ENCODE measurements at regions not wholly inside any gene's neighbourhood (a gene's known extent, or its start where the extent isn't known, plus 50 kb on each side); places are given as distances from the start of the nearest gene placed in this dataset.

DNA sequence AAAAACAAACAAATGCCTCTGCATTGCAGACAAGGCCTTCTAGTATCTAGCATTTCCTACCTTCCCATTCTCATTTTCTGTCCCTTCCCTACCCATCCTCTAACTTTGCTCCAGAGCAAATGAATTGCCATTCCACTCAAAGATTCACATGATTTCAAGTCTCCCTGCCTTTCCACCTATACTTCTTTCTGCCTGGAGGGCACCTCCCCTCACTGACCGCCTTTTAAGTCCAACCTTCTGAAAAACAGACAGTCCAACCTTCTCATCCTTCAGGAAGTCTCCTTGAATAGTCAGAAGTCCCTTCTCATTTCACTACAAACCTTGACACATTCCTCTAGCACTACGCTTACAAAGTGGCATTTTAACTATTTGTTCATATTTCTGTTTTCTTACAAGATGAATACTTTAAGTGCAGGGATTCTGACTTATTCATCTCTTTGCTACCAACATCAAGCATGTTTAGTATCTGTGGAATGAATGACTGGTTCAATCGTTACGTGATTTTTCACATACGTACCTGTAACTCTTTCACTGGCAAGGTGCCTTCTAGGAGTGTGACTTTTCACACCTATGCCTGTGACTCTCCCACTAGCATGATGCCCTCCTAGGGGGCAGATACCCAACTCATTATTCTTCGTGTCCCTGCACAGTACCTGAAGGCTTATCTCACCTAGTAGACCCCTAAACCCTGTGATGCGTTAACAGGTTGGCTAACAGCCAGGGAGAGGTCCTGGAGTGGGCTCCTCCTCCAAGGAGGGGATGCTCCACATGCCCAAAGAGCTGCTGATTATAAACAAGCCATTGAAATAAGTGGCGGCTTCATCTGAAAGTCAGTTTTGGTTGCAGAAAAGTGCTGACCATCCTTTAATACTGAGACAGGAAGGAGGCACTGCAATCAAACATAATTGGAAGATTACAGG lies 356.2 kb downstream of the MYCN start:
- no peak for DNase-seq (ENCODE audit: low read depth)

DNA sequence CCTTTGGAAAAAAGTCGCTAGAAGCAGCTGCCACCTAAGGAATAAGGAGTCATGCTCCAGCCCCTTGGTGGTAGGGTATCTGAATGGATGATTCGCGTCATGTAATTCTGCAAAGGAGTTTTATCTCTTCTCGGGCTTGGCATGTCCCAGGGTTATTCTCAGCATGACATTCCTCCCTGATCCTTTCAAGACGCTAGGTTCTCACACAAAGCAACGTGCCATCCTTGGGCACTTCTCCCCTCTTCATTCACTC lies 355.6 kb downstream of the MYCN start:
- DNase-seq (ENCODE audit: low read depth): no peak

DNA sequence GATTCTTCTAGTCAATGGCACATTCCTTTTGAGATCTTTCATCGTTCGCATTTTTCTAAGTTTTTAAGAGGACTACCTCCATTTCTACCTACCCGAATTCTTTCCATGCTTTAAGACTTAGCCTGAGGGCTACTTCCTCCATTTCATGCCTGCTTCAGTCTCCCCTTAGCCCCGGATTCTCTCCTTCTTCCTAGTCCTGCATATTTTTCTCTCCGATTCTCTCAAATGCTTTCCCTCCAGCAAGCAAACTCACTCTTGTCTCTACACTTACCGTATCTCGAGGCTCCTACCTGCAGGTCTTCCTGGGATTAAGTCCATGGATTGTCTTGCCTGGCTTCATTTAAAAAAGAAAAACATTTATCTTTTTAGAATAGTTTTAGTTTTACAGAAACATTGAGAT lies 354.4 kb downstream of the MYCN start:
- no peak for DNase-seq (ENCODE audit: low read depth)

DNA sequence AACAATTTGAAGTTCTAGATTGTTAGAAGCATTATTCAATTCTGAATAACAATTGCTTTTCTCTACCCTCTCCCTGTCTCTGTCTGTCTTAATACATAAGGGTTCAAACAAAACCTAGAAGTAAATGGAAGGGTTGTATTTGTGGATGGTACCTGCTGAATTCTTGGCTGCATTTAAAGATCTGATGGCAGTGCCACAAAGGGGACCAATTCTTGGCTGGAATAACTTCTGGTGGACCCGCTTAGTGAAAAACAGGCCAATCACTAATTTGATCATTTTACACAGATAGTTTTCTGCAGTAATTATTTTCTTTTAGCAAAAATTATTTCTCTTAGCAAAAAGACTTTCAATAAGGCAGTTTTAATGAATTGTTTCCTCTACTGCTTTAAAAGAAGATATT lies 353.5 kb downstream of the MYCN start:
- DNase-seq (ENCODE audit: low read depth): no peak

DNA sequence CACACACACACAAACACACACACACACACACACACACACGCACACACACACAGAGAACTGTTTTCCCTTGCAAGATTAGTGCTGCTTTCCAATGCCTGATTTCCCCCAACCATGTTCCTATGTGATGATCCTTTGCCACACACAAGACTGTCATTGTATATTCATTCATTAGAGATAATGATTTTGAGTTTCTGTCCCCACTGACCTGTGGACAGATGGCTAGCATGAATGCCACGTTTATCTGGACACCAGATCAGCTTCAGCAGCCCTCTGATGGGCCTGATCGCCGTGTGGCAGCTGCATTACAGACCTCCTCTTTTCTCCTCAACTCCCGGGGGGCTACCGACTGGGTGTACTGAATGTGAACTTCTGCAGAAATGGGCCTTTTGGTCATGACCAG lies 353.0 kb downstream of the MYCN start:
- no peak for DNase-seq (ENCODE audit: low read depth)

DNA sequence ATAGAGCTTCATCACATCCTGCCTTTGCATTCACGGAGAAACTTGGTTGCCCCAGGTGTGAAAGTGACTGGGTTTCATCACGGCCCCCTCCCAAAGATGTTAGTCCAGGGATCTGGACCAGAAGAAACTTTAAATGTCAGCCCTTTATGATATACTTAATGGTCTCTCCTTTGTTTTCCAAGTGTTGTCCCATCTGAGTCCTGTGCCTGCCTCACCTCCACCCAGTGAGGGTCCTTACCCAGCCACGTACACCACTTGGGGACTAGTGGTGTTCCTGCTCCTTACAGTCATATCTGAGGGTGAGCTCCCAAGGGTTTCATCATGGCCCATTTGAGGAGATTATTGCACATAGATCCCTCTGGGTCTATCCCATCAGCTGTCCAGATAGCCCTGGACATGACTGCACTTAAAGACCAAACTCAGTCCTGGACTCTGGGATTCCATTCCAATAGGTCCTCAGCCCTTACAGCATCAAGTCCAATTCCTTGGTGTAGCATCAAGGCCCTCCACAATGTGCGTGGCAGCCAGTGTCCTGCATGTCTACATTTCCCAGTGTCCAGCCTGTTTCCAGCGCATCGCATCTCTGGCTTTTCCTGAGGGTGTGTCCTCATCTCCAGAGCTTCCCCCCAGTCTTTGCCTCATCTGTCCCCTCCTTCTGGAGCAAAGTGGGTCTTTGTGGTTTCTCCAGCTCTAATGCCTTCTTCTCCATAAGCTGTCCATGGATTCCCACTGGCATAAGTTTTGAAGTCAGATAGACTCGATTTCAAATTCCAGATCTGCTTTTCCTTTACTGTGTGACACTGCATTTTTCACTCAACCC lies 351.6 kb downstream of the MYCN start:
- no peak for DNase-seq (ENCODE audit: low read depth)

DNA sequence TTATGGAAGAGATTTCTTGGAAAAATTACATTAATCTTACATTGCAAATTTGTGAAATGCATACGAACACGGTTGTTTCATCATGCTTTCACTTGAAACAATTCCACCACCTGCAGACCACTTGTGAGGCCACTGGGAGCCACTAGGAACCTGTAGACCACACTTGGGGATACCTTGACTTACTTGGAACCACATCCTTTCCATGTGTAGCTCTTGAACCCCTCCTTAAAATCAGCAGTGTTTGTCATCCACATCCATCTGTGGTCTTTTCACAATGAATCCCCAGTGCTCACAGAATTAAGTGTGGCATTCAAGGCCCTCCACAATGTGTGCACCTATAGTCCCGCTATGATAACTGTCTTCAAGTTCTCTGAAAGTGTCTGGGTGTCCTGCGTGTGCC lies 350.9 kb downstream of the MYCN start:
- DNase-seq (ENCODE audit: low read depth): no peak

DNA sequence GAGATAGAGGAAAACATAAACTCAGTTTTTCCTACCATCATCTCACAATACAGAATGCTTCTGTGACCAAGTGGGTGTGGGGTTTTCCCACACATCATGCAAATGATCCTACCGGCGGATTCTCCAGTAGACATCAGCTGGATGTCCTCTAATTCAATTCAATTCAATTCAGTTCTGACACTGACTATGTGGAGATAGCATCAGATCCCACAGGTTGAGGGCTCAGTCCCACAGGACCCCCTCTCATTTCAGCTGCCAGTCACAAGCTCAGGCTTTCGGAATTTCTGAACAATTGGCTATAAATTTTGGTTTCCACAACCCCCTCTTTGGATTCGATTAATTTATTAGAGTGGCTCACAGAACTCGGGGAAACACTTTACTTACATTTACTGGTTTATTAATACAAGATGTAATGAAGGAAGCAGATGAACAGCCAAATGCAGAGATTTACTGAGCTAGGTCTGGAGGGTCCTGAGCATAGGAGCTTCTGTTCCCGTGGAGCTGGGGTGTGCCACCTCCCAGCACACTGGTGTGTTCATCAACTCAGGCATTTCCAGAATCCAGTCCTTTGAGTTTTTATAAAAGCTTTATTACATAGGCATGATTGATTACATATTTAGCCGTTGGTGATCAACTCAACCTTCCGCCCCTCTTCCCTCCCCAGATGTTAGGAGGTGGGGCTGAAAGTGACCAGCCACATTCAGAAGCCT lies 350.1 kb downstream of the MYCN start:
- DNase-seq (ENCODE audit: low read depth): no peak

DNA sequence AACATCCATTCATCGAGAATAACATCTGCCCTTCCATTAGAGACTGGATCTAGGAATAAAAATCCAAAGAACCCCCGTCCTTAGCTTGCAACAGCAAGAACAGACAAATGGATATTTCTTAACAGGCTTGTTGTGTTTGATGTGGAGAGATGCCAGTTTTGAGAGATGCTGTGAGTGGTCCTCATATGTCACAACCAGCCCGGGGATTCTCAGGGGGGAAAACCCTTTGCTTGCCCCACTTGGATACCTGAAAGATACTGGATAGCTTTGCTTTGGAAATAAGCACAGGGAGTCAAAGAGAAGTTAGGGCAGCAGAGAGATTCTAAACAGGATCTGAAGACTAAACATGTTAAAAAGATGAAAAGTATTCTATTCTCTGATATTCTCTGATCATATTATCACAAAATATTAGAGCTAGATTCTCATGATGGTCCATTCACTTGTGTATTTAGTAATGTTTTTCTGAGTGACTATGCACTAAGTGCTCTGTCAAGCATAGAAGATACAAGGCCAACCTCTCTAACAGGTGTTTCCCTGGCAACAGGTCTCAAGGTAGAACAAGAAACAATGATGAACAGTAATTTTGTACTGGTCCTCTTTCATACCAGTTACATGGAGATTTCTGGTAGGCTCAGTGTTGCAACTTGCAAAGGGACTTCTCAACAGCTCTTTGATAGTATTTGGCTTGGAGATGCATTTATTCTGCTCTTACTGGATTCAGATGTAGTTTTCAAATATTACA lies 348.2 kb downstream of the MYCN start:
- DNase-seq (ENCODE audit: low read depth): no peak

DNA sequence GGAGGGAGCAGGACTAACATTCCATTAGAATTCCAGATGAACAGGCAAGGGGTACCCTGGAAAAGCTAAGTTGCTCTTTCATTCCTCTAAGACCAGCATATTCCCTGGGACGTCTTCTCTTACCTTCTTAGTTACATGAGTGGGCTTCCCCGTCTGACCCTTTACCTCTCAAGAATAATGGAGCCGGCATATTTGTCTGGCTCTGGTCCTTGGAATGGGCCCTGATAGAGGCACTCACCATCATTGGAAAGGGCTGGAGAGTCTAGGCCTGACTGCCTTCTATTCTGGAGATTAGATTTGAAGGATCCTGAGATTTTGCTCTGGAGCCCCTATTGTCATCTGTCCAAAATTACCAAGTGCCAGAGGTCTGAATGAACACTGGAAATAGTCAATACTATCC lies 347.5 kb downstream of the MYCN start:
- DNase-seq (ENCODE audit: low read depth): no peak

DNA sequence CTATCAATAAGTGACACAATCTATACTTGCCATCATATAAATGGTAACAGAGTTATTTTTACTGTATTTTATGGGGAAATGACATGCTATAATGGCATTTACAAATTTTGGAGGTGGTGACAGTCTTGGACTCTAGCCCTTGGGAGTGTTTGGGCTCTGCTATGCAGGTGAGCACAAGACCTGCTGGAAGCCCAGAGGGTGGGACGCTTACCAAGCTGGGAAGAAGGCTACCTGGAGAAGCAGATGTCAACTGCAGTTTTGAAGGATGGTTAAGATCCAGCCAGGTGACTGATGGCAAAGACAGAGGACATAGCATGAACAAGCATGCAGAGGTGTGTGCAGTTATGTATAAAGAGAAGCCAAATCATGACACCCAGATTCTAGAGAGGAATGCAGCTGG lies 346.9 kb downstream of the MYCN start:
- no peak for DNase-seq (ENCODE audit: low read depth)

DNA sequence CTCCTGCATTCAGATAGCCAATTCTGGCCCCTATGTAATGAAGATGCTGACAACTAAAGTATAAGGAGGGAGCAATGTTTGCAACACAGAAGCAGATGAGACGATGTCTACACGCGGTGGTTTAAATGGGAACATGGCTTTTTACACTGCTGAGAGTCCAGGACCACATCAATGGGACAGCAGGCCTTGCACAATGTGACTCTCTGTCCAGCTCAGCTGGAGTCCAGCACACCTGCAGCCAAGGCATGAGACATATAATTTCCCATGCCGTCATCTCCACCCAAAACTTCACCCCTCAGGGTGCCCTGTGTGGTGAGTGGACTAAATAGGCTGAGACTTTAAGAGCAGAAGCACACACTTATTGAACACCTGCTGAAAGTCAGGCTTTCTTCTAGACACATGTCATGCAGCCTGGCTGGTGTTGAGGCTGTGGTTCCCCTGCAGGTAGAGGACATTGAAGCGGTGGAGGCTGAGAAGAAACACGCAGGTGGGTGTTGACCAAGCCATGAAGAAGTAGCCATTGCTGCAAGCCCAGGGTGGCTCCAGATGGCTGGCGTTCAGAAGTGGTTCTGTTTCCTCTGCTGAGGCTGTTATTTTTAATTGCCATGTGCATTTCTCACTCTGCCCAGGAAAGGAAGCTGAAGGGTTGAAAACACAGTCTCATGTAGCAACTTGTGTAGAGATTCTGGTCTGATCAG lies 345.6 kb downstream of the MYCN start:
- no peak for DNase-seq (ENCODE audit: low read depth)

DNA sequence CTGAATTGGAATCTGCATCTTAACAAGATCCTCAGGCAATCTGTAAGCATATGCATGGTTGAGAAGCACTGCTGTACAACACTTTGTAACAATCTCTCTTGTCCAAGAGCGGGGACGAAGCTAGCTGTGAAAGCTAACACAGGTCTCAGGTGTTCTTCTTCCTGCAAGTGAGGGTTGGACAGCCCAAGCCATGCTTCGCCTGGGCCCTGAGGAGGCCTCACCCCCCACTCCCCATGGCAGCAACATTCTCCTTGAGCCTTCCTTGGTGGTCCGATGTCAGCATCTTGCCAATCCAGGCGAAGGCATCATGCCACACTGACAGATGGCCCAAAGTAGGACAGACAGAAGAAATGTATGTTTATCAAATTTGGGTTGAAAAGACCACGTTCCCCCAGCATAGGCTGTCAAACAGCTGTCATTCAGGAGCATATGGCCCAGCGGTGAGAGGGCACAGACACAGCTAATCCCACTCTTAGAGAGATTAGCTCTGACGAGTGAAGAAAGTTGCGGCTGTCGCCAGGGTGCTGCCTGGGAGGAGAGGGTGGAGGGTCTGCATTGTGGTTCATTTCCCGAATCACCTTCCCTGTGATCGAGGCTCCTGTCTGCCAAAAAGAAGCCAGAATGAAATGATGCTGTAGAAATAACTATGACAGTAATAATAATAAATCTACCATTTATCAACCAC lies 344.7 kb downstream of the MYCN start:
- DNase-seq (ENCODE audit: low read depth): no peak

DNA sequence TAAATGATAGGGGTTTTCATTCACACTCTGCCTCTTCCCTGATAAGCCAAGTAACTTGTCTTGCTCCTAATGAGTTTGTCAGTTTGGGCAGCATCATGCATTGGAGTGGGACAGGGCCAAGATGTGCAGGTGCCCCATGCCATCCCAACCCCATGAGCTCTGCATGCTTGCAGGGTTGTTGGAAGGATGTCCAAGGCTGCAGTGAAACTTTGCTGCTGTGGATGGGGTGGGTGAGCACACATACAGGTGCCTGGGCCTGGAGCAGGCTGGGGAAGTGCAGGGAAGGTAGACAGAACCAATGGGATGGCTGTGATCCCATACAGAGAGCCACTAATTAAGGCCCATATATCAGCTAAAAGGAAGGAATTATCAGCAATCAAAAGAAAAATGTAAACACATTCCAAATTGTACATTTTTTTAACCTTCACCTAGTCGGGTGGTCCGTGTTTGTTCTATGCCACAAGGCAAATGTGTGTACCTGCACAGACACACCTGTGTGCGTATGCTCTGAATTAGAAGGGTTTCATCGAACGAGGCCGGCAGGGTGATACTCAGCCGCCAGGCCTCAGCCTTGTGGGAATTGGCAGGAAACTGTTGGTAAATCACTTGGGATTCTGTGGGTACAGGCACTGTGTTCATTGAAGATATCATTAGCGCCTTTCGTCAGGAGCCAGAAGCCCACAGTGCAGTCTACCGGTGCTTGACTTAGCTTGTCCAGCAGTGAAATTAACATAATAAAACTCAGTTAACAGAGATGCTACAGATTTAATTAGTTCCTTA lies 342.9 kb downstream of the MYCN start:
- DNase-seq (ENCODE audit: low read depth): no peak

DNA sequence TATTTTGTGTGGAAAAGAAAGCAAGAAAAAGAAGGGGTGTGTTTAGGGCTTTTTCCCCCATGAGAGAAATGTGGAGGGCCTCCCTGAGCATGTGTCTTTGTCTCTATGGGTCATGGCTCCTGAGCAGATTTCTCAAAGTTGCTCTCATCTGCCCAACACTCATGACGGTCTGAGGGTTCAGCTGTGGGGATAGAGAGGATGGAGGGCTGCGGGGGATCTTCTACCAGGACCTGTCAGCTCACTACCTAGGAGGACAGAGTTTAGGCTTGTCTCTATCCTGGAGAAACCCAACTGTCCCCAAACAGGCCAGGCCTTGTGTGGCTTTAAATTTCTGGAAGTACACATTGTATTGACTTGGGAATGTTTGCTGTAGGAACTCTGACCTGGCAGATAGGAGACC lies 342.2 kb downstream of the MYCN start:
- no peak for DNase-seq (ENCODE audit: low read depth)

DNA sequence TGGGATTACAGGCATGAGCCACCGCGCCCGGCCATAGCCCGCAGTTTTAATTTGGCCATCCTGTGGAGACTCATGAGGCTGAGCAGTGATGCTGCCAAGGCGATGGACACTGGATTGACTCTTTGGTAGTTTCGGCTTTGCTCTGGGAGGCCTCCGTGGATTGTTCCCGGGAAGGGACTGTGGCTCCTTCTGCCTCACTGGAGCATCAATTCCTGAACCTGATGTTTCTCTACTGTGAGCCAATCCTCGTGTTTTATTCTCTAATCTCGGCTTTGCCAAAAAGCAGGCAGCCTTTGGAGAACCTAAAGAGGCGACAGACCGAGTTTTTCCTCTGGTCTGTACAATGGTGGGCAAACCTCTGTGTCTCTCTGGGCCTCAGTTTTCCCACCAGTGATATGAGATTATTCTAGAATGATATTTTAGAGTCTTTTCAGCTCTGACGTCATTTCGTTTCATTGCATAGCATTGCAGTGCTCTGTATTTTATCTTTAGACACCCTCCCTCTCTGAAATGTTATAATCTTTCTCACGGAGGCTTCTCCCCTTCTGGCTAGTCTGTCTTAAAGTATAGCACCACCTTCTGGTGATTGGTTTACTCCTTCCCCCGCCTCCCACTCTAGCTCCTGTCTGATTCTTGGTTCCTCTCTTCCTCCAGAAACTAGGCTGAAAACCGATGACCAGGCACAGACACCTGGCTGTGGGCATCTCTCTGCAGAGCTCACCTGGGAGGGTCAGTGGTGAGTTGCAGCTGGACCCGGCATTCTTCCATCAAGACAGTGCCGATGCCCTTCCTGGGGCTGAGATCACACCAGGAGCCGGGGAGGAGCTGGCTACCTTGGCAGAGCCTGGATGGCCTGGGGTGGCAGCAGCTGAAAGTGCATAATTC lies 341.3 kb downstream of the MYCN start:
- no peak for DNase-seq (ENCODE audit: low read depth)

DNA sequence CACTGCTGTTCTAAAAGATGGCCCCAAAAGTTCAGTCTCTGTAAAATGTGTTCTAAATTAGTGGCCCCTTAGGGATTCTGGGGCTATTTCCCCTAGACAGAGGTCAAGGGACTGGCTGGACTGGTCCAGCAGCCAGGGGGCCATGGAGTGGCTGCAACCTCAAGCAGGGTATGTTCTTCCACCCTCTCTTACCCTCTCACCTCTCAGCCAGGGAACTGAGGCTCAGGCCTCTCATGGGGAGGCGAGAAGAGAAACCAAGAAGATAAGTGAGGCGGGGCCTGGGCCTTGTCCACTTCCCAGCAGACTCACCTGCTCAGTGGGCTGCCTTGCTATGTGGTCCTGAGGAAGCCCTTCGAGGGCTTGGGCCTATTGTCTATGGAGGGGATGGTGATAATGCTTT lies 339.7 kb downstream of the MYCN start:
- no peak for DNase-seq (ENCODE audit: low read depth)

DNA sequence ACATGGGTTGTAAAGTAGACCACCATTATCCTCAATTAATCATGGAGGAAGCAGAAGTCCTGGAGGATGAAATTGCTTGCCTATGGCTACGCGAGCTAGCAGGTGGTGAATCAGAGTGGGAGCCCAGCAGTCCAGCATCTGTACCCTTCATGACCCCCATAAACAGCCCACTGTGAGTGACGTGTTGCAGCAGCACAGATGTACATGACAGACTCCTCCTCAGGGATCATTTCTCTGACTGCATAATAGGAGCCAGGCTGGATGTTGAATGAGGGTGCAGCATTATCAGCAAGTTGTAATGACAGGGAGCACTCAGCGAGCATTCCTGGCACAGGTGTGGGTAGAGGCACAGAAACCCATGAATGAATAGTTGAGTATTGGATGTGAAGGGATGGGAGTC lies 339.3 kb downstream of the MYCN start:
- no peak for DNase-seq (ENCODE audit: low read depth)

DNA sequence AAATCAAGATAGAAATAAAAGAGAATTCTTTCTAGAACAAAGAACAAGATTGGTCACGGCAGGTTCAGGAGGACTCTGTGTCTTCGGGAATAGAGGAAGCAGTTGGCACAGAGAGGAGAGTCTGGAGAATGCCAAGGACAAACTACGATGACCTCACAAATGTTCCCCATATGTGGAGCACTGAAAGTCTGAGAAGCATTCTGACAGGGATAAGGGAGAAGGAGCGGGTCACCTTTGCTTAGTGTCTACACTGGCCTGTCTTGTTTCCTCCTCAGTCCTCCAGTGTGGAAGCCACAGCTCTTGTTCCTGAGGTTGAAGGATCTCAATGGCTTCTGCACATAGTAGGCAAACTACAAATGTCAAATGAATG lies 338.8 kb downstream of the MYCN start:
- no peak for DNase-seq (ENCODE audit: low read depth)

Measured in stimulated activated CD8-positive, alpha-beta memory T cell treated with anti-CD3 and anti-CD28 coated beads, Interleukin-15, amount 100 ng/mL, for 1 hour (primary cell).